HepG2 (cell line): ENCODE measurements at regions not wholly inside any gene's neighbourhood (a gene's known extent, or its start where the extent isn't known, plus 50 kb on each side); places are given as distances from the start of the nearest gene placed in this dataset.

ENCODE experiments used
- EP300 ChIP-seq, 3 experiments: sonication (generic) in 1 of 3; formaldehyde crosslinking in 1 of 3; IDR thresholded peaks; 2 replicates each; pipeline versions ENCODE4 v1.5.1 to v1.6.1; 2011 to 2020; ENCODE audit warnings: low read depth in 2 of 3, low read length in 2 of 3, borderline replicate concordance in 1 of 3, improper control_type of control experiment in 1 of 3, mild to moderate bottlenecking in 1 of 3, missing genetic modification reagents in 1 of 3, moderate library complexity in 1 of 3
- HIVEP1 ChIP-seq: sonication (generic); formaldehyde crosslinking; IDR thresholded peaks from 2 replicates; pipeline ENCODE4 v1.4.0; 2020; ENCODE audit warnings: mild to moderate bottlenecking, missing genetic modification reagents
- POLR2AphosphoS5 ChIP-seq: IDR thresholded peaks from 2 replicates; pipeline ENCODE4 v1.6.1; 2012; ENCODE audit warnings: low read depth, low read length
- REPIN1 ChIP-seq: sonication (generic); formaldehyde crosslinking; IDR thresholded peaks from 2 replicates; pipeline ENCODE4 v1.8.0; 2022; ENCODE audit warnings: missing genetic modification reagents, low read depth, mild to moderate bottlenecking, borderline replicate concordance
- SETDB1 ChIP-seq: sonication (generic); formaldehyde crosslinking; IDR thresholded peaks from 2 replicates; pipeline ENCODE4 v1.5.1; 2020; ENCODE audit warnings: missing genetic modification reagents, mild to moderate bottlenecking, borderline replicate concordance
- ZNF225 ChIP-seq: sonication (generic); formaldehyde crosslinking; IDR thresholded peaks from 2 replicates; pipeline ENCODE4 v1.4.0; 2020; ENCODE audit warnings: mild to moderate bottlenecking, missing genetic modification reagents
- TF ChIP-seq, protein P1 (sequence below), 2 experiments: sonication (generic) in 1 of 2; formaldehyde crosslinking in 1 of 2; IDR thresholded peaks; 2 replicates each; pipeline versions ENCODE4 v1.4.0 to v1.6.1; 2018 to 2020; ENCODE audit warnings: missing genetic modification reagents in 2 of 2, borderline replicate concordance in 1 of 2, low read depth in 1 of 2, mild to moderate bottlenecking in 1 of 2, missing biosample characterization in 1 of 2

DNA sequence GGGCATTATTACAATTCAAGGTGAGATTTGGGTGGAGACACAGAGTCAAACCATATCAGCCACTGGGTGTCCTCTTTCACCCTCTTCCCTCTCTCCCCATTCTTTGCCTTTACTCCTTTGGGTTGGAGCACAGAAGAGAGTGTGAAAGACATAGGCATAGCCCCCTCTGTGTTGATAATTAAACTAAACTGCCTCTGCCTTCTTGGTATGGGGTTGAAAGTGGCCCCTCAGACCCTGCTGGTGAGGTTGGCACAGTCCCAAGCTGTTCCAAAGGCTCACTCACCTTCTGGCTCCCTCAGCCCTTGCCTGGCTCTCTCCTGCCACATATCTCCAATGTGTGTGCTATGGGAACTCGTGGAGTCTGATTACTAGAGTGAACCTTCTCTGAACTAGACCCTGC is 210.6 kb upstream of the RXFP2 start:
- TF ChIP-seq SETDB1 (CRISPR knock-in tag) (no peak), EP300 (IDR thresholded peaks at IDR 0.05; ENCODE audit: low read depth in 2 of 2, low read length in 2 of 2) (no peak), EP300 (CRISPR knock-in tag; IDR thresholded peaks at IDR 0.05; ENCODE audit: borderline replicate concordance) (no peak), REPIN1 (no peak), ZNF225 (CRISPR knock-in tag) (no peak), POLR2AphosphoS5 (no peak), HIVEP1 (CRISPR knock-in tag) (no peak)
- TF ChIP-seq, protein P1, sequence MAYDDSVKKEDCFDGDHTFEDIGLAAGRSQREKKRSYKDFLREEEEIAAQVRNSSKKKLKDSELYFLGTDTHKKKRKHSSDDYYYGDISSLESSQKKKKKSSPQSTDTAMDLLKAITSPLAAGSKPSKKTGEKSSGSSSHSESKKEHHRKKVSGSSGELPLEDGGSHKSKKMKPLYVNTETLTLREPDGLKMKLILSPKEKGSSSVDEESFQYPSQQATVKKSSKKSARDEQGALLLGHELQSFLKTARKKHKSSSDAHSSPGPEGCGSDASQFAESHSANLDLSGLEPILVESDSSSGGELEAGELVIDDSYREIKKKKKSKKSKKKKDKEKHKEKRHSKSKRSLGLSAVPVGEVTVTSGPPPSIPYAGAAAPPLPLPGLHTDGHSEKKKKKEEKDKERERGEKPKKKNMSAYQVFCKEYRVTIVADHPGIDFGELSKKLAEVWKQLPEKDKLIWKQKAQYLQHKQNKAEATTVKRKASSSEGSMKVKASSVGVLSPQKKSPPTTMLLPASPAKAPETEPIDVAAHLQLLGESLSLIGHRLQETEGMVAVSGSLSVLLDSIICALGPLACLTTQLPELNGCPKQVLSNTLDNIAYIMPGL (CRISPR knock-in tag; IDR thresholded peaks at IDR 0.05; ENCODE audit: borderline replicate concordance in 1 of 2, low read depth in 1 of 2), result no peak
